ENCODE measurements at regions not wholly inside any gene's neighbourhood (a gene's known extent, or its start where the extent isn't known, plus 50 kb on each side); places are given as distances from the start of the nearest gene placed in this dataset.

- TF ChIP-seq, protein P1, sequence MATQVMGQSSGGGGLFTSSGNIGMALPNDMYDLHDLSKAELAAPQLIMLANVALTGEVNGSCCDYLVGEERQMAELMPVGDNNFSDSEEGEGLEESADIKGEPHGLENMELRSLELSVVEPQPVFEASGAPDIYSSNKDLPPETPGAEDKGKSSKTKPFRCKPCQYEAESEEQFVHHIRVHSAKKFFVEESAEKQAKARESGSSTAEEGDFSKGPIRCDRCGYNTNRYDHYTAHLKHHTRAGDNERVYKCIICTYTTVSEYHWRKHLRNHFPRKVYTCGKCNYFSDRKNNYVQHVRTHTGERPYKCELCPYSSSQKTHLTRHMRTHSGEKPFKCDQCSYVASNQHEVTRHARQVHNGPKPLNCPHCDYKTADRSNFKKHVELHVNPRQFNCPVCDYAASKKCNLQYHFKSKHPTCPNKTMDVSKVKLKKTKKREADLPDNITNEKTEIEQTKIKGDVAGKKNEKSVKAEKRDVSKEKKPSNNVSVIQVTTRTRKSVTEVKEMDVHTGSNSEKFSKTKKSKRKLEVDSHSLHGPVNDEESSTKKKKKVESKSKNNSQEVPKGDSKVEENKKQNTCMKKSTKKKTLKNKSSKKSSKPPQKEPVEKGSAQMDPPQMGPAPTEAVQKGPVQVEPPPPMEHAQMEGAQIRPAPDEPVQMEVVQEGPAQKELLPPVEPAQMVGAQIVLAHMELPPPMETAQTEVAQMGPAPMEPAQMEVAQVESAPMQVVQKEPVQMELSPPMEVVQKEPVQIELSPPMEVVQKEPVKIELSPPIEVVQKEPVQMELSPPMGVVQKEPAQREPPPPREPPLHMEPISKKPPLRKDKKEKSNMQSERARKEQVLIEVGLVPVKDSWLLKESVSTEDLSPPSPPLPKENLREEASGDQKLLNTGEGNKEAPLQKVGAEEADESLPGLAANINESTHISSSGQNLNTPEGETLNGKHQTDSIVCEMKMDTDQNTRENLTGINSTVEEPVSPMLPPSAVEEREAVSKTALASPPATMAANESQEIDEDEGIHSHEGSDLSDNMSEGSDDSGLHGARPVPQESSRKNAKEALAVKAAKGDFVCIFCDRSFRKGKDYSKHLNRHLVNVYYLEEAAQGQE (IDR thresholded peaks at IDR 0.05; ENCODE audit: insufficient replicate concordance, low read depth), result no peak
- TF ChIP-seq, protein P2, sequence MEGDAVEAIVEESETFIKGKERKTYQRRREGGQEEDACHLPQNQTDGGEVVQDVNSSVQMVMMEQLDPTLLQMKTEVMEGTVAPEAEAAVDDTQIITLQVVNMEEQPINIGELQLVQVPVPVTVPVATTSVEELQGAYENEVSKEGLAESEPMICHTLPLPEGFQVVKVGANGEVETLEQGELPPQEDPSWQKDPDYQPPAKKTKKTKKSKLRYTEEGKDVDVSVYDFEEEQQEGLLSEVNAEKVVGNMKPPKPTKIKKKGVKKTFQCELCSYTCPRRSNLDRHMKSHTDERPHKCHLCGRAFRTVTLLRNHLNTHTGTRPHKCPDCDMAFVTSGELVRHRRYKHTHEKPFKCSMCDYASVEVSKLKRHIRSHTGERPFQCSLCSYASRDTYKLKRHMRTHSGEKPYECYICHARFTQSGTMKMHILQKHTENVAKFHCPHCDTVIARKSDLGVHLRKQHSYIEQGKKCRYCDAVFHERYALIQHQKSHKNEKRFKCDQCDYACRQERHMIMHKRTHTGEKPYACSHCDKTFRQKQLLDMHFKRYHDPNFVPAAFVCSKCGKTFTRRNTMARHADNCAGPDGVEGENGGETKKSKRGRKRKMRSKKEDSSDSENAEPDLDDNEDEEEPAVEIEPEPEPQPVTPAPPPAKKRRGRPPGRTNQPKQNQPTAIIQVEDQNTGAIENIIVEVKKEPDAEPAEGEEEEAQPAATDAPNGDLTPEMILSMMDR (IDR thresholded peaks at IDR 0.05; ENCODE audit: insufficient read depth, low read length), result no peak
- no peak for TF ChIP-seq GABPA (IDR thresholded peaks at IDR 0.05; ENCODE audit: low read depth)
Observed at GRCh38 chr15:70361891-70362290, 264.2 kb upstream of the TLE3 start.
